GM10248 (cell line): ENCODE measurements at regions not wholly inside any gene's neighbourhood (a gene's known extent, or its start where the extent isn't known, plus 50 kb on each side); places are given as distances from the start of the nearest gene placed in this dataset.

ENCODE experiments used
- CTCF ChIA-PET: fragments of 300-600 bp; sonication (Branson Sonifier 250); formaldehyde crosslinking; extraction: SDS; loops from one replicate; lab custom pipeline; 2021; ENCODE audit warnings: antibody characterized with exemption; lab: Yijun Ruan, JAX
- POLR2A ChIA-PET: fragments of 350-650 bp; sonication (Branson Sonifier 250); formaldehyde crosslinking; extraction: SDS; loops from one replicate; lab custom pipeline; 2020; ENCODE audit warnings: antibody characterized with exemption; lab: Yijun Ruan, JAX
- DNase-seq: peaks from one replicate; pipeline ENCODE4 v3.0.0; 2012; ENCODE audit errors: extremely low spot score
- CTCF ChIP-seq: IDR thresholded peaks from 2 replicates; pipeline ENCODE4 v1.5.1; 2012; ENCODE audit warnings: mild to moderate bottlenecking, low read depth; ENCODE audit errors: extremely low read depth, missing control alignments, control extremely low read depth

- no peak for DNase-seq
- CTCF ChIA-PET, result interaction anchor here (1.1 kb wide), 1 partner anchor 71 kb away, joined by 3 read pairs; no protein-coding TSS in a partner anchor
- no peak for TF ChIP-seq CTCF
- POLR2A ChIA-PET, result no interaction called here
Observed at GRCh38 chr10:32123021-32123420, 66.8 kb upstream of the KIF5B start.

GRCh38 chr10:32121648-32122047, 65.4 kb upstream of the KIF5B start:
- DNase-seq, result no peak
- no peak for TF ChIP-seq CTCF
- POLR2A ChIA-PET, result no interaction called here
- CTCF ChIA-PET, result interaction anchor here (0.8 to 1.1 kb wide), 2 partner anchors 11 to 1434 kb away, joined by 3 read pairs; no protein-coding TSS in a partner anchor

- CTCF ChIA-PET, result no interaction called here
Observed at GRCh38 chr10:32120147-32120546, 63.9 kb upstream of the KIF5B start.

GRCh38 chr10:32114508-32114907, 58.3 kb upstream of the KIF5B start:
- POLR2A ChIA-PET, result no interaction called here
- CTCF ChIA-PET, result no interaction called here
- DNase-seq, result no peak
- no peak for TF ChIP-seq CTCF

More at GRCh38 chr10:32120147-32120546, 63.9 kb upstream of the KIF5B start:
- POLR2A ChIA-PET, result no interaction called here
- DNase-seq, result no peak
- no peak for TF ChIP-seq CTCF

GRCh38 chr10:32112055-32112454, 55.8 kb upstream of the KIF5B start:
- POLR2A ChIA-PET, result no interaction called here
- no peak for DNase-seq
- no peak for TF ChIP-seq CTCF
- CTCF ChIA-PET, result no interaction called here

- ChIA-PET CTCF (no interaction called here), POLR2A (no interaction called here)
- TF ChIP-seq CTCF, result no peak
- DNase-seq, result no peak
Observed at GRCh38 chr10:32111585-32111984, 55.4 kb upstream of the KIF5B start.

- TF ChIP-seq CTCF, result no peak
- no peak for DNase-seq
- POLR2A ChIA-PET, result no interaction called here
- CTCF ChIA-PET, result no interaction called here
Observed at GRCh38 chr10:32110790-32111189, 54.6 kb upstream of the KIF5B start.
